H1 (cell line): ENCODE measurements at regions not wholly inside any gene's neighbourhood (a gene's known extent, or its start where the extent isn't known, plus 50 kb on each side); places are given as distances from the start of the nearest gene placed in this dataset.

ENCODE experiments used
- CTCF ChIA-PET: fragments of 300-600 bp; sonication (Branson Sonifier 250); formaldehyde crosslinking; loops from one replicate; lab custom pipeline; 2021; ENCODE audit not compliant: partially characterized antibody; lab: Charles Lee
- POLR2A ChIA-PET: fragments of 300-600 bp; sonication (Branson Sonifier 250); formaldehyde crosslinking; loops from one replicate; lab custom pipeline; 2021; ENCODE audit warnings: inconsistent platforms; ENCODE audit not compliant: partially characterized antibody; lab: Charles Lee
- DNase-seq, 2 experiments: peaks; one replicate each; pipeline versions ENCODE4 v3.0.0 to v3.0.0-alpha.2; 2010 to 2022; ENCODE audit warnings: low spot score in 2 of 2, low read depth in 1 of 2, mixed read lengths in 1 of 2
- FAIRE-seq: peaks from 2 replicates; lab custom pipeline; 2011; peaks lifted over from hg19 to GRCh38; lab: Jason Lieb, UNC
- H2AFZ ChIP-seq: 2 replicates; pipeline ENCODE4 v1.8.1; 2012; ENCODE audit warnings: low read length, inconsistent platforms
- H2AK5ac ChIP-seq: 2 replicates; pipeline ENCODE4 v1.6.1; 2013; ENCODE audit warnings: low read depth, low read length
- H2BK120ac ChIP-seq: replicated peaks from 2 replicates; pipeline ENCODE3; 2013; ENCODE audit warnings: low read depth, low read length, inconsistent platforms
- H2BK12ac ChIP-seq: 2 replicates; pipeline ENCODE4 v1.6.1; 2013; ENCODE audit warnings: low read depth, low read length
- H2BK15ac ChIP-seq: 2 replicates; pipeline ENCODE4 v1.6.1; 2013; ENCODE audit warnings: low read length
- H2BK20ac ChIP-seq: 2 replicates; pipeline ENCODE4 v1.6.1; 2013; ENCODE audit warnings: low read length
- H2BK5ac ChIP-seq: 2 replicates; pipeline ENCODE4 v1.6.1; 2013; ENCODE audit warnings: low read depth, low read length
- H3K14ac ChIP-seq: 2 replicates; pipeline ENCODE4 v1.6.1; 2013; ENCODE audit warnings: inconsistent platforms; ENCODE audit not compliant: insufficient read length
- H3K18ac ChIP-seq: 2 replicates; pipeline ENCODE4 v1.6.1; 2013; ENCODE audit warnings: low read length; ENCODE audit errors: extremely low read depth
- H3K23ac ChIP-seq: 2 replicates; pipeline ENCODE4 v1.6.1; 2013; ENCODE audit warnings: inconsistent platforms; ENCODE audit not compliant: insufficient read length
- H3K23me2 ChIP-seq: 2 replicates; pipeline ENCODE4 v1.6.1; 2013; ENCODE audit warnings: low read depth, low read length
- H3K27ac ChIP-seq: 2 replicates; pipeline ENCODE4 v1.6.1; 2011; ENCODE audit warnings: low read depth, low read length, inconsistent platforms
- H3K27me3 ChIP-seq, 4 experiments: replicated peaks in 1 of 4; 1 replicate in 1 of 4; 2 replicates in 3 of 4; pipeline versions ENCODE4 v1.6.1 to v1.8.1; 2011 to 2013; ENCODE audit warnings: low read length in 3 of 4, mild to moderate bottlenecking in 3 of 4, inconsistent platforms in 2 of 4, mixed read lengths in 2 of 4, moderate library complexity in 1 of 4; ENCODE audit not compliant: control insufficient read depth in 3 of 4, insufficient read depth in 3 of 4; ENCODE audit errors: extremely low read depth in 1 of 4
- H3K36me3 ChIP-seq, 4 experiments: 2 replicates each; pipeline versions ENCODE4 v1.6.1 to v1.8.1; 2011 to 2013; ENCODE audit warnings: mild to moderate bottlenecking in 4 of 4, low read length in 3 of 4, moderate library complexity in 2 of 4, control low read depth in 1 of 4, inconsistent platforms in 1 of 4; ENCODE audit not compliant: insufficient read depth in 4 of 4, control insufficient read depth in 2 of 4
- H3K4ac ChIP-seq: replicated peaks from 2 replicates; pipeline ENCODE3; 2013; ENCODE audit warnings: low read length, low read depth, mixed read lengths, inconsistent platforms; ENCODE audit not compliant: insufficient read length
- H3K4me1 ChIP-seq, 4 experiments: replicated peaks in 1 of 4; 1 replicate in 1 of 4; 2 replicates in 3 of 4; pipeline versions ENCODE4 v1.6.1 to v1.8.1; 2011 to 2013; ENCODE audit warnings: low read length in 3 of 4, inconsistent platforms in 2 of 4, mixed read lengths in 1 of 4; ENCODE audit not compliant: insufficient read depth in 4 of 4, control insufficient read depth in 3 of 4
- H3K4me2 ChIP-seq, 2 experiments: 2 replicates each; pipeline versions ENCODE4 v1.6.1 to v1.8.1; 2011 to 2013; ENCODE audit warnings: low read depth in 2 of 2, low read length in 2 of 2, control low read depth in 1 of 2, inconsistent platforms in 1 of 2, mild to moderate bottlenecking in 1 of 2; ENCODE audit not compliant: insufficient read depth in 1 of 2
- H3K4me3 ChIP-seq, 4 experiments: fragments of 200-600, 300-600 bp in 1 of 4; sonication (generic), shearing (Covaris generic), sonication (Bioruptor Twin) in 1 of 4; 2 replicates each; pipeline versions ENCODE4 v1.5.1 to v1.8.1; 2011 to 2016; ENCODE audit warnings: low read length in 4 of 4, low read depth in 3 of 4, control low read depth in 2 of 4, inconsistent platforms in 2 of 4, mild to moderate bottlenecking in 2 of 4, mixed read lengths in 1 of 4, moderate library complexity in 1 of 4; ENCODE audit not compliant: insufficient read depth in 2 of 4; ENCODE audit errors: extremely low read depth in 1 of 4
- H3K56ac ChIP-seq: replicated peaks from 2 replicates; pipeline ENCODE3; 2013; ENCODE audit warnings: low read depth, mild to moderate bottlenecking, mixed read lengths, low read length, inconsistent platforms; ENCODE audit not compliant: insufficient read length
- H3K79me1 ChIP-seq: 2 replicates; pipeline ENCODE4 v1.6.1; 2013; ENCODE audit warnings: low read depth, low read length, control low read depth
- H3K79me2 ChIP-seq, 2 experiments: 2 replicates each; pipeline versions ENCODE4 v1.6.1 to v1.8.1; 2012 to 2013; ENCODE audit warnings: low read length in 2 of 2, mild to moderate bottlenecking in 2 of 2, inconsistent platforms in 1 of 2; ENCODE audit not compliant: insufficient read depth in 2 of 2, control insufficient read depth in 1 of 2
- H3K9ac ChIP-seq, 4 experiments: replicated peaks in 1 of 4; 1 replicate in 1 of 4; 2 replicates in 3 of 4; pipeline versions ENCODE4 v1.6.1 to v1.8.1; 2011 to 2013; ENCODE audit warnings: low read depth in 3 of 4, low read length in 3 of 4, control low read depth in 2 of 4, mild to moderate bottlenecking in 2 of 4, moderate library complexity in 2 of 4, inconsistent platforms in 1 of 4; ENCODE audit errors: extremely low read depth in 1 of 4
- H3K9me3 ChIP-seq, 2 experiments: 2 replicates each; pipeline versions ENCODE4 v1.6.1 to v1.8.1; 2012 to 2013; ENCODE audit warnings: mild to moderate bottlenecking in 2 of 2, moderate library complexity in 2 of 2, control low read depth in 1 of 2, inconsistent platforms in 1 of 2, low read depth in 1 of 2, low read length in 1 of 2, mixed read lengths in 1 of 2; ENCODE audit not compliant: insufficient read depth in 2 of 2
- H4K20me1 ChIP-seq, 2 experiments: replicated peaks in 1 of 2; 2 replicates each; pipeline versions ENCODE3 to v1.8.1; 2011 to 2013; ENCODE audit warnings: inconsistent platforms in 2 of 2, low read length in 2 of 2, mild to moderate bottlenecking in 1 of 2; ENCODE audit not compliant: insufficient read depth in 2 of 2, control insufficient read depth in 1 of 2
- H4K5ac ChIP-seq: 2 replicates; pipeline ENCODE4 v1.6.1; 2013; ENCODE audit warnings: low read length, low read depth, mixed read lengths, inconsistent platforms; ENCODE audit not compliant: insufficient read length
- H4K8ac ChIP-seq: 2 replicates; pipeline ENCODE4 v1.8.0; 2013; ENCODE audit warnings: mild to moderate bottlenecking, moderate library complexity, low read length, inconsistent platforms; ENCODE audit not compliant: insufficient read depth; ENCODE audit errors: extremely low read depth
- H4K91ac ChIP-seq: replicated peaks from 2 replicates; pipeline ENCODE3; 2013; ENCODE audit warnings: low read length, mixed read lengths, inconsistent platforms; ENCODE audit not compliant: insufficient read length
- ASH2L ChIP-seq: fragments of 200-600, 300-600 bp; sonication (generic); IDR thresholded peaks from one replicate; pipeline ENCODE4 v1.7.1; 2017; ENCODE audit warnings: low read length
- BCL11A ChIP-seq, 2 experiments: IDR thresholded peaks; one replicate each; pipeline ENCODE4 v1.6.1; 2011; ENCODE audit warnings: low read depth in 2 of 2, low read length in 2 of 2, mild to moderate bottlenecking in 2 of 2
- BRCA1 ChIP-seq: IDR thresholded peaks from 2 replicates; pipeline ENCODE4 v1.6.1; 2012; ENCODE audit warnings: low read depth, low read length, improper control_type of control experiment
- CREB1 ChIP-seq: IDR thresholded peaks from 2 replicates; pipeline ENCODE4 v1.6.1; 2012; ENCODE audit warnings: inconsistent platforms
- EGR1 ChIP-seq: IDR thresholded peaks from 2 replicates; pipeline ENCODE4 v1.6.1; 2011; ENCODE audit warnings: low read depth, low read length, borderline replicate concordance
- JUND ChIP-seq: IDR thresholded peaks from 2 replicates; pipeline ENCODE4 v1.6.1; 2011; ENCODE audit warnings: mild to moderate bottlenecking, improper control_type of control experiment, low read length
- NRF1 ChIP-seq: IDR thresholded peaks from 2 replicates; pipeline ENCODE4 v1.6.1; 2011; ENCODE audit warnings: mild to moderate bottlenecking, low read depth, low read length, improper control_type of control experiment
- POLR2A ChIP-seq, 2 experiments: IDR thresholded peaks; 1 replicate in 1 of 2; 2 replicates in 1 of 2; pipeline ENCODE4 v1.6.1; 2011; ENCODE audit warnings: low read depth in 2 of 2, low read length in 2 of 2, mild to moderate bottlenecking in 2 of 2; ENCODE audit errors: control extremely low read depth in 1 of 2
- RAD21 ChIP-seq, 2 experiments: IDR thresholded peaks in 1 of 2; conservative IDR thresholded peaks in 1 of 2; 2 replicates each; pipeline ENCODE4 v1.6.1; 2011; ENCODE audit warnings: low read depth in 2 of 2, low read length in 2 of 2, improper control_type of control experiment in 1 of 2, inconsistent platforms in 1 of 2, mild to moderate bottlenecking in 1 of 2, moderate library complexity in 1 of 2
- RNF2 ChIP-seq: fragments of 200-900, 300-1000 bp; sonication (generic); IDR thresholded peaks from 2 replicates; pipeline ENCODE4 v1.7.1; 2016; ENCODE audit warnings: borderline replicate concordance, low read depth, mild to moderate bottlenecking, antibody characterized with exemption, low read length; ENCODE audit not compliant: poor library complexity, severe bottlenecking; ENCODE audit errors: missing control alignments
- SP1 ChIP-seq: IDR thresholded peaks from 2 replicates; pipeline ENCODE4 v1.6.1; 2011; ENCODE audit warnings: low read depth, low read length
- SP4 ChIP-seq: IDR thresholded peaks from 2 replicates; pipeline ENCODE4 v1.6.1; 2012; ENCODE audit warnings: low read length, inconsistent platforms
- TEAD4 ChIP-seq: IDR thresholded peaks from 2 replicates; pipeline ENCODE4 v1.6.1; 2012; ENCODE audit warnings: low read depth, low read length, inconsistent platforms, mixed read lengths
- ZNF274 ChIP-seq: IDR thresholded peaks from 2 replicates; pipeline ENCODE4 v1.7.0; 2012; ENCODE audit warnings: low read length, borderline replicate concordance; ENCODE audit errors: extremely low read depth
- WGBS, 2 experiments: shearing (Covaris generic) in 1 of 2; methylation state at CpG; one replicate each; pipeline versions ENCODE4 v1.1.6 to v1.1.7; 2013 to 2015; ENCODE audit warnings: low lambda C conversion rate in 2 of 2, mixed read lengths in 2 of 2, inconsistent platforms in 1 of 2, low coverage in 1 of 2, missing lambda C conversion rate in 1 of 2; ENCODE audit not compliant: insufficient replicate concordance in 2 of 2, insufficient coverage in 1 of 2, insufficient read length in 1 of 2; ENCODE audit errors: extremely low coverage in 1 of 2, missing lambda C conversion rate in 1 of 2; 5-methylcytosine and 5-hydroxymethylcytosine counted together
- TF ChIP-seq, protein P1 (sequence below): IDR thresholded peaks from 2 replicates; pipeline ENCODE4 v1.6.1; 2012; ENCODE audit warnings: inconsistent platforms

DNA sequence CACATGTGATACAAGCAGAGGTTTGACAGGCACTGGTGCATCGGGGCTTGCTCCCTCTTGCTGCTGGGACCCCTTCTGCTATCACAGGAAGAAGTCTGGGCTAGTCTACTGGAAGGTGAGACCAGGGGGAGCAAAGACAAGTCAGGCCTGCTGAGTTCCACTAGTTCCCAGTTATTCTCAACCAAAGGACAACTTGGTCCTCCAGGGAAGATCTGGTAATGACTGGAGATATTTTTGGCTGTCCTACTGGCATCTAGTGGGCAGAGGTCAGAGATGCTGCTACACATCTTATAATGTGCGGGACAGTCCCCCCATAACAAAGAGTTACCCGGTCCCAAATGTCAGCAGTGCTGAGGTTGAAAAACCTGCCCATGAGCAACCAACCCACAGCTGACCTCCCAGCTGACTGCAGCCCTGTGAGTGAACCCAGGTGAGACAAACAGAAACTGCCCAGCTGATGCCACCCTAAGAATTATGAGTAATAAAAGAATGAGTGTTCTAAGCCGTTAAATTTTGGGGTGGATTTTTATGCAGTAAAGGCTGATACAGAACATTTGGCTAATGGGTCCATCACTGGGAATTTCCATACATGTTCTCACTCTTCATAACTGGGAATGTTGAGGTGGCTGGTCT is 71.6 kb downstream of the NENF start:
- no peak overlapping the region for H3K4me2 ChIP-seq
- no peak overlapping the region for H2AK5ac ChIP-seq
- CTCF ChIA-PET, result interaction anchor here (0.5 to 2.1 kb wide), 8 partner anchors 13 to 147 kb away, joined by 3 to 8 read pairs (median 3); no protein-coding TSS in a partner anchor
- no peak overlapping the region for H3K9ac ChIP-seq
- DNase-seq (no peak), FAIRE-seq (no peak)
- H4K20me1 ChIP-seq, result no peaks in the 10 kb centered on the region
- POLR2A ChIA-PET, result interaction anchor here (1.0 kb wide), 1 partner anchor 108 kb away, joined by 3 read pairs; no protein-coding TSS in a partner anchor
- no peak overlapping the region for H3K56ac ChIP-seq
- H3K27me3 ChIP-seq, result no peaks in the 10 kb centered on the region
- H4K5ac ChIP-seq, result no peak overlapping the region
- H3K18ac ChIP-seq, result no peak overlapping the region
- H3K4ac ChIP-seq, result no peak overlapping the region
- no peak overlapping the region for H3K14ac ChIP-seq
- no peak overlapping the region for H2BK12ac ChIP-seq
- H2BK5ac ChIP-seq, result no peak overlapping the region
- H3K9me3 ChIP-seq, result no peaks in the 10 kb centered on the region
- H3K4me1 ChIP-seq, result peaks cover 2 to 5% (median 5%) of the 10 kb centered on the region in 4 experiments
- no peak overlapping the region for H3K27ac ChIP-seq
- 95% methylated on average over 4 of the region's 4 CpGs; no CpG with 5 or more reads in 1 of the 2 experiments for WGBS, 2 experiments
- no peak overlapping the region for H2BK15ac ChIP-seq
- no peak overlapping the region for H2BK120ac ChIP-seq
- no peaks in the 10 kb centered on the region for H3K79me2 ChIP-seq
- H3K79me1 ChIP-seq, result no peaks in the 10 kb centered on the region
- H3K4me3 ChIP-seq, result no peak overlapping the region
- H4K8ac ChIP-seq, result no peak overlapping the region
- no peak overlapping the region for H3K23ac ChIP-seq
- no peak overlapping the region for H2BK20ac ChIP-seq
- no peaks in the 10 kb centered on the region for H3K36me3 ChIP-seq
- no peak overlapping the region for H2AFZ ChIP-seq
- no peak overlapping the region for H4K91ac ChIP-seq
- no peaks in the 10 kb centered on the region for H3K23me2 ChIP-seq
- TF ChIP-seq BRCA1 (no peak), SP4 (no peak), CREB1 (no peak), BCL11A (IDR thresholded peaks at IDR 0.05; ENCODE audit: low read depth in 2 of 2, low read length in 2 of 2) (no peak), RAD21 (IDR thresholded peaks at IDR 0.05 in 1 of 2, conservative IDR thresholded peaks at IDR 0.05 in 1 of 2; ENCODE audit: low read depth in 2 of 2, low read length in 2 of 2) (no peak), ASH2L (no peak), RNF2 (no peak), SP1 (no peak), EGR1 (no peak), JUND (no peak), ZNF274 (no peak), POLR2A (IDR thresholded peaks at IDR 0.05; ENCODE audit: control extremely low read depth in 1 of 2, low read depth in 2 of 2, low read length in 2 of 2) (no peak), NRF1 (no peak), TEAD4 (no peak)
- TF ChIP-seq, protein P1, sequence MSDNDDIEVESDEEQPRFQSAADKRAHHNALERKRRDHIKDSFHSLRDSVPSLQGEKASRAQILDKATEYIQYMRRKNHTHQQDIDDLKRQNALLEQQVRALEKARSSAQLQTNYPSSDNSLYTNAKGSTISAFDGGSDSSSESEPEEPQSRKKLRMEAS, result no peak
